ENCODE measurements at regions not wholly inside any gene's neighbourhood (a gene's known extent, or its start where the extent isn't known, plus 50 kb on each side); places are given as distances from the start of the nearest gene placed in this dataset.

GRCh38 chr2:234171666-234172065 lies 121.2 kb downstream of the SPP2 start:
- no peak for TF ChIP-seq MAX (IDR thresholded peaks at IDR 0.05)
- no peak for TF ChIP-seq HCFC1 (IDR thresholded peaks at IDR 0.05; ENCODE audit: low read depth, low read length)
- TF ChIP-seq ZNF607 (CRISPR knock-in tag; IDR thresholded peaks at IDR 0.05; ENCODE audit: borderline replicate concordance), result no peak
- TF ChIP-seq PRDM15 (CRISPR knock-in tag; IDR thresholded peaks at IDR 0.05), result no peak
- no peak for TF ChIP-seq CTCF (CRISPR knock-in tag; IDR thresholded peaks at IDR 0.05)
- no peak for TF ChIP-seq EZH2 (conservative IDR thresholded peaks at IDR 0.05; ENCODE audit: low read depth, low read length)
- TF ChIP-seq POLR2A (IDR thresholded peaks at IDR 0.05; ENCODE audit: insufficient read depth in 1 of 2, low read depth in 2 of 2, low read length in 2 of 2), result no peak
- TF ChIP-seq JUND (CRISPR knock-in tag; IDR thresholded peaks at IDR 0.05), result no peak
- no peak for TF ChIP-seq IRF2 (CRISPR knock-in tag; IDR thresholded peaks at IDR 0.05)
- TF ChIP-seq BRF2 (CRISPR knock-in tag; IDR thresholded peaks at IDR 0.05), result no peak
- TF ChIP-seq MAZ (IDR thresholded peaks at IDR 0.05; ENCODE audit: borderline replicate concordance, low read depth, low read length), result no peak
- no peak for TF ChIP-seq MAZ (CRISPR knock-in tag; IDR thresholded peaks at IDR 0.05; ENCODE audit: low read depth)

Data from HepG2 (cell line).